T-helper 2 cell treated with Interferon-gamma antibody and Interleukin-4, amounts not matched to agents 100 ng/mL and 5 ng/mL, for 36 hours (primary cell): ENCODE measurements at regions not wholly inside any gene's neighbourhood (a gene's known extent, or its start where the extent isn't known, plus 50 kb on each side); places are given as distances from the start of the nearest gene placed in this dataset.

ENCODE experiments used
- intact Hi-C: fragments of 100-400 bp; cut with micrococcal nuclease; formaldehyde crosslinking; loops from one replicate; pipeline ENCODE4 v1.15.1; 2023

- intact Hi-C loops = no loop called here
Measured at GRCh38 chr6:48919555-48919954, 543.5 kb downstream of the MMUT start.

GRCh38 chr6:48917233-48917632 lies 545.8 kb downstream of the MMUT start:
- intact Hi-C loops = no loop called here

GRCh38 chr6:48916607-48917006 lies 546.4 kb downstream of the MMUT start:
- intact Hi-C loops = no loop called here

DNA sequence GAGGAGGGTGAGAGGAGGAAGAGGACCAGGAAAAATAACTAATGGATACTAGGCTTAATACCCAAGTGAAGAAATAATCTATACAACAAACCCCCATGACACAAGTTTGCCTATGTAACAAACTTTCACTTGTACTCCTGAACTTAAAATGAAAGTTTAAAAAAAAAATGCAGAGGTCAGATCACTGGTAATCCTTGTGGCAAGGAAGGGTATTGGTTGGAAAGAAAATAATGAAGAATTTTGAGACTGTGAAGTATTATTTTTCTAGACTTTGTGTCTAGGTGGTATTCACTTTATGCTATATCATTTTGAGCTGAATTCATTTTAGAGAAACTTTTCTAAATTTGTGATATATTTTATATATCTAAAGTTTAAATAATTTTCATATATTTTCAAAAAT lies 547.5 kb downstream of the MMUT start:
- intact Hi-C loops = no loop called here

DNA sequence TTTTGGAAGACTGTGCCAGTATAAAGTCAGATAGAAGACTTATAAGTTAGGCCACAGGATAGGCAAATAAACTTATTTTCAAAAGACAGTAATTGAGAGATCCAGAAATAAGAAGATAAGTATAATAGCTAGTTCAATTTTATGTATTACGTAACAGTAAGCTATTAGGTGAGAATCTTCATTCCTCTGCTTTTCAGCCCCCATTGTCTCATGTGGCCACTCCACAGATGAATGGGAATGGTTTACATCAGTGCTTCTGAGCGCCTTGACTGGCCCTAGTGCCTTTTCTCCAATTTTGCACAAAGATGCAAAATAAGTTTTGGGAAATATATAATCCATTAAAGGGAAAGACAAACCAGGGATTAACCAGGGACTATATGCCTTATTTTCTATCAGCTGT lies 550.5 kb downstream of the MMUT start:
- intact Hi-C loops = no loop called here

GRCh38 chr6:48904809-48905208 lies 558.2 kb downstream of the MMUT start:
- intact Hi-C loops = no loop called here

GRCh38 chr6:48894469-48894868 lies 568.6 kb downstream of the MMUT start:
- intact Hi-C loops = no loop called here

- intact Hi-C loops = no loop called here
Measured at GRCh38 chr6:48893048-48893447, 570.0 kb downstream of the MMUT start.

- intact Hi-C loops = no loop called here
Measured at GRCh38 chr6:48891308-48891707, 571.7 kb downstream of the MMUT start.

DNA sequence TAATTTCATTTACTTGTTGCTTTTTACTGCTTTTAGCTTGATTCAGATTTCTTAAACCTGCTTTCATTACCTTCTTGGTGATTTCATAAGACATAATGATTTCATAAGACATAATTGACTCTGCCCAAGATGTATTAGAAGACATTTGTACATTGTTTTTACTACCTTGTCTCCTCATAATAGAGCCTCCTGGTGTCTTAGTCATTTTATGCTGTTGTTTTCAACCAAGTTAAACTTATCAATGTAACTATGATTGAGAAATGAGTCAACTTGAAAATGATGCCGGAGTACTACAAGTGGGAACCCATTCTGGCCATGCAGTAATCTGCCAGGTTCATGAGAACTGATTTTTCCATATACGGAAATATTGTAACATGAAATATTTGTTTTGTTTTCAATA lies 573.6 kb downstream of the MMUT start:
- intact Hi-C loops = no loop called here

DNA sequence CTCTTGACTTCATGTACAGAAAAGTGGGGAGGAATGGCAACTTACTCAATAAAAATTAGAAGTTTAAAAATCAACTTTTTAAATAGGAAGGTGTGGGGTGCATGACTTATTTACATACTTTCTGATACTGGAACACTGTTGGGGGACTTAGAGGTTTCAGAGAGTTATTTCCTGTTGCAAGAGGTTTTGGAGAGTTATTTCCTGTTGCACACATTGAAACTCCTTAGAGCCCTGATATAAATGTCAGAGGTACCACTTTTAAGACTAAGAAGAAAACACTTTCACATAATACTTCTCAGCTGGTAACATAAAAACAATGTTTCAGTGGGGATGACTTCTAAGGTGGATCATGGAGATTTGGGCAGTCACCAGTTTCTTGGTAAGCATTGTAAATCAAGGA lies 579.9 kb downstream of the MMUT start:
- intact Hi-C loops = no loop called here

DNA sequence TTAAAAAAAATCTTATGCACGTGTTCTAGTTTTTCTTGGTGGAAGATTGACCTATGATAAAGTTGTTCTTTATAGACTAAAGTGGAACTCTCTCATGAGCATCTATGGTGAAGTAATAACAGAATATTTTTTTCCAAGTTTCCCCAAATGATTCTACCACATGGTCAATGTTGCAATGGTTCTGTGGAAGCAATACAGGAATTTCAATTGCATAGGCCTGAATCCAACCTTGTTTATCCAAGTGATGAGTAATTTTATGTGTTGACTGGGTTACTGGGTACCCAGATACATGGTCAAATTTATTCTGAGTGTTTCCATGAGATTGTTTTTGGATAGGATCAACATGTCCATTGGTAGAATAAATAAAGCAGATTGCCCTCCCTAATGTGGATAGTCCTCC lies 581.5 kb downstream of the MMUT start:
- intact Hi-C loops = no loop called here

- intact Hi-C loops = no loop called here
Measured at GRCh38 chr6:48869595-48869994, 593.5 kb downstream of the MMUT start.

GRCh38 chr6:48866682-48867081 lies 596.4 kb downstream of the MMUT start:
- intact Hi-C loops = no loop called here

DNA sequence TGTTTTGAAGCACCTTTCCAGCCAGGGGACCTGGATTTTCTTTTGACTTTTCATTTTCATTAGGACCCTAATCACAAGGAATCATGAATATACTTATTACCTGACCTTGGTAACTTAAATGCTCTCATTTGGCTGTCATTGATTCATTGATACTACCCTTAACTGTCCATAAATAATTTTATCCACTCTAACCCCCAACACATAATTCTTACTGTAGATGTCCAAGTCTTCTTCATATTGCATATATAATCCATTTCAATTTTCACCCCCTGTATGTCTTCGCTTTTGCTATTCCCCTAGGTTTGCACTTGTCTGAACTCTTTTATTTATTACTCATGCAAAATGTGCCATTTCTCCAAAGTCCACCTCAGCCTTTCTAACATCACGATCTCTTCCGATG lies 602.9 kb downstream of the MMUT start:
- intact Hi-C loops = no loop called here

- intact Hi-C loops = no loop called here
Measured at GRCh38 chr6:48859562-48860123, 603.4 kb downstream of the MMUT start.

GRCh38 chr6:48845219-48845618 lies 617.8 kb downstream of the MMUT start:
- intact Hi-C loops = no loop called here

GRCh38 chr6:48844696-48845095 lies 618.4 kb downstream of the MMUT start:
- intact Hi-C loops = no loop called here

- intact Hi-C loops = no loop called here
Measured at GRCh38 chr6:48840896-48841295, 622.2 kb downstream of the MMUT start.

GRCh38 chr6:48839206-48839605 lies 623.8 kb downstream of the MMUT start:
- intact Hi-C loops = no loop called here

DNA sequence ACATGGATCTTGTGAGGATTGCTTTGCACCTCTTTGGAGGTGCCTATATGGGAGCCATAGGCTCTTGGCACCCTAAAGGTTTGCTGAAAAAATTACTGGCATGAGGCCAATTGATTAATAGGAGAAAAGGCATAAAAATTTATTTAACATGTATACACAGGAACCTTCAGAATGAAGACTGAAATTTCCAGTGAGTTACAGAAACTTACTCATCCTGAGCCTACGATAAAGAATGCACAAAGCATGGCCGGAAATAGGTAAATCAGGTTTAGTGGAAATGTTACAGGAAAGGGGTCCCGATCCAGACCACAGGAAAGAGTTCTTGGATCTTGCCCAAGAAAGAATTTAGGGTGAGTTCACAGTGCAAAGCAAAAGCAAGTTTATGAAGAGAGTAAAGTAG lies 625.3 kb downstream of the MMUT start:
- intact Hi-C loops = no loop called here

GRCh38 chr6:48835421-48835958 lies 627.6 kb downstream of the MMUT start:
- intact Hi-C loops = no loop called here

GRCh38 chr6:48834706-48835105 lies 628.3 kb downstream of the MMUT start:
- intact Hi-C loops = no loop called here

GRCh38 chr6:48833916-48834315 lies 629.1 kb downstream of the MMUT start:
- intact Hi-C loops = no loop called here
